T-helper 2 cell (primary cell): ENCODE measurements at regions not wholly inside any gene's neighbourhood (a gene's known extent, or its start where the extent isn't known, plus 50 kb on each side); places are given as distances from the start of the nearest gene placed in this dataset.

Source experiments
- DNase-seq, 5 experiments: peaks; one replicate each; pipeline versions ENCODE4 v3.0.0 to v3.0.0-alpha.2; 2012 to 2022

- DNase-seq: no peak
Measured at GRCh38 chr20:24763386-24764026, 185.6 kb upstream of the CST7 start.

- DNase-seq: no peak
Measured at GRCh38 chr20:24764027-24764793, 184.9 kb upstream of the CST7 start.

- no peak for DNase-seq
Measured at GRCh38 chr20:24764794-24765202, 184.3 kb upstream of the CST7 start.

- no peak for DNase-seq
Measured at GRCh38 chr20:24765316-24766142, 183.5 kb upstream of the CST7 start.

GRCh38 chr20:24766143-24766527 is 182.9 kb upstream of the CST7 start:
- no peak for DNase-seq

GRCh38 chr20:24766826-24767622 is 182.0 kb upstream of the CST7 start:
- DNase-seq: no peak

GRCh38 chr20:24767623-24768100 is 181.4 kb upstream of the CST7 start:
- no peak for DNase-seq

- no peak for DNase-seq
Measured at GRCh38 chr20:24768201-24768636, 180.8 kb upstream of the CST7 start.

- no peak for DNase-seq
Measured at GRCh38 chr20:24768713-24769601, 180.1 kb upstream of the CST7 start.

- DNase-seq: no peak
Measured at GRCh38 chr20:24769878-24770627, 179.0 kb upstream of the CST7 start.

- DNase-seq: no peak
Measured at GRCh38 chr20:24770628-24771541, 178.2 kb upstream of the CST7 start.

GRCh38 chr20:24771542-24772061 is 177.5 kb upstream of the CST7 start:
- DNase-seq: no peak

- no peak for DNase-seq
Measured at GRCh38 chr20:24772667-24773066, 176.4 kb upstream of the CST7 start.

- no peak for DNase-seq
Measured at GRCh38 chr20:24773168-24773567, 175.9 kb upstream of the CST7 start.

GRCh38 chr20:24773751-24774201 is 175.3 kb upstream of the CST7 start:
- peak in 1 of 5 experiments; percentile 9 for DNase-seq

- DNase-seq: no peak
Measured at GRCh38 chr20:24775966-24776365, 173.1 kb upstream of the CST7 start.

GRCh38 chr20:24776755-24777271 is 172.3 kb upstream of the CST7 start:
- DNase-seq: no peak

- no peak for DNase-seq
Measured at GRCh38 chr20:24777746-24778145, 171.3 kb upstream of the CST7 start.

GRCh38 chr20:24778585-24779031 is 170.5 kb upstream of the CST7 start:
- no peak for DNase-seq
